ENCODE measurements at regions not wholly inside any gene's neighbourhood (a gene's known extent, or its start where the extent isn't known, plus 50 kb on each side); places are given as distances from the start of the nearest gene placed in this dataset.

DNA sequence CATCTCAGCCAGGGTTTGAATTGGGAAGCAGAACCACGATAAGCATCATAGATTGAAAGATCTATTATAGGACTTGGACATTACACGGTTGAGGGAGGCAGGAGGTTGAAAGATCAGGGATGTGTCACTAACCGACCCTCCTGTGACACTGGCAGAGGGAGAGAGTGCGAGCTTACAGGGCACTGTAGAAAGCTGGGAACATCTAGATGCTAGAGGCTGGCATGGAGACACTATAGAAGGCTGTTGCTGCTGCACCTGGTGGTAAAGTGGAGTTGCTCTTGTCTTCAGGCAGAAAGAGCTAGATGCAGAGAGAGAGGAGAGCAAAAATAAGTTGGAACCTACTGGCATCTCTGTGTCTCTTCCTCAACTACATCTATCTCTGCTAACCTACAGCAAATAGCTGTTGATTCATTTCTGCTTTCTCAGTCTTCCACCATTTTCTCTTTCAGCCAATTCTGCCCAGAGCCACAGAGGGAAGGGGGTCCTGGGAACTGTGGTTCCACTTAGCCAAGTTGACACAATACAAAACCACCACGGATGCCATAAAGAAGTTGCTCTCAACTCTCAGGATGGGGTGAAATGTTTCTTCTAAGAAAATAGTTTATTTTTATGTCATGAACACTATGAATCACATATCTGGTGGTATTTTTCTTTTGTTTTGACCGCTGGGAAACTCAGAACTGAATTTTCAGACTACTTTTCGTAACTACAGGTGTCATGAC lies 155.9 kb downstream of the ZNF281 start:
- FAIRE-seq (no peak), DNase-seq (ENCODE audit: low read depth in 1 of 2, low spot score in 2 of 2) (no peak)
- no peaks in the 10 kb centered on the region for H4K20me1 ChIP-seq (replicated peaks in 1 of 2; ENCODE audit: control insufficient read depth in 1 of 2, insufficient read depth in 2 of 2, low read length in 2 of 2)
- no peak overlapping the region for H2AFZ ChIP-seq (ENCODE audit: low read length)
- H3K27ac ChIP-seq (ENCODE audit: low read depth, low read length), result no peak overlapping the region
- no peak overlapping the region for H2BK5ac ChIP-seq (ENCODE audit: low read depth, low read length)
- no peak overlapping the region for H4K5ac ChIP-seq (ENCODE audit: insufficient read length, low read depth, low read length)
- no peak overlapping the region for H2BK12ac ChIP-seq (ENCODE audit: low read depth, low read length)
- POLR2A ChIA-PET (ENCODE audit: partially characterized antibody), result no interaction called here
- no peaks in the 10 kb centered on the region for H3K9me3 ChIP-seq (ENCODE audit: insufficient read depth in 2 of 2, low read depth in 1 of 2, low read length in 1 of 2)
- H3K9ac ChIP-seq (replicated peaks in 1 of 4; ENCODE audit: extremely low read depth in 1 of 4, low read depth in 3 of 4, low read length in 3 of 4), result no peak overlapping the region
- H3K27me3 ChIP-seq (replicated peaks in 1 of 4; ENCODE audit: control insufficient read depth in 3 of 4, extremely low read depth in 1 of 4, insufficient read depth in 3 of 4, low read length in 3 of 4), result no peaks in the 10 kb centered on the region
- no peak overlapping the region for H3K4me3 ChIP-seq (ENCODE audit: extremely low read depth in 1 of 4, insufficient read depth in 2 of 4, low read depth in 3 of 4, low read length in 4 of 4)
- no peak overlapping the region for H2AK5ac ChIP-seq (ENCODE audit: low read depth, low read length)
- H3K4me1 ChIP-seq (replicated peaks in 1 of 4; ENCODE audit: control insufficient read depth in 3 of 4, insufficient read depth in 4 of 4, low read length in 3 of 4), result peaks cover 0 to 3% (median 0%) of the 10 kb centered on the region in 4 experiments; a peak in 2 of 7 replicates
- H4K91ac ChIP-seq (replicated peaks; ENCODE audit: insufficient read length, low read length), result no peak overlapping the region
- no peak overlapping the region for H3K18ac ChIP-seq (ENCODE audit: extremely low read depth, low read length)
- no peak overlapping the region for H4K8ac ChIP-seq (ENCODE audit: extremely low read depth, insufficient read depth, low read length)
- H3K56ac ChIP-seq (replicated peaks; ENCODE audit: insufficient read length, low read depth, low read length), result no peak overlapping the region
- no peak overlapping the region for H3K14ac ChIP-seq (ENCODE audit: insufficient read length)
- H2BK20ac ChIP-seq (ENCODE audit: low read length), result no peak overlapping the region
- CTCF ChIA-PET (ENCODE audit: partially characterized antibody), result interaction anchor here (0.6 to 3.0 kb wide), 13 partner anchors 9 to 1087 kb away, joined by 3 to 14 read pairs (median 3); no protein-coding TSS in a partner anchor
- no peaks in the 10 kb centered on the region for H3K79me2 ChIP-seq (ENCODE audit: control insufficient read depth in 1 of 2, insufficient read depth in 2 of 2, low read length in 2 of 2)
- no peaks in the 10 kb centered on the region for H3K36me3 ChIP-seq (ENCODE audit: control insufficient read depth in 2 of 4, insufficient read depth in 4 of 4, low read length in 3 of 4)
- H3K4me2 ChIP-seq (ENCODE audit: insufficient read depth in 1 of 2, low read depth in 2 of 2, low read length in 2 of 2), result no peak overlapping the region
- WGBS, 2 experiments (ENCODE audit: extremely low coverage in 1 of 2, insufficient coverage in 1 of 2, insufficient read length in 1 of 2, insufficient replicate concordance in 2 of 2, low coverage in 1 of 2, low lambda C conversion rate in 2 of 2, missing lambda C conversion rate in 1 of 2), result 93% methylated on average over 7 of the region's 7 CpGs; no CpG with 5 or more reads in 1 of the 2 experiments
- TF ChIP-seq RAD21 (IDR thresholded peaks at IDR 0.05 in 1 of 2, conservative IDR thresholded peaks at IDR 0.05 in 1 of 2; ENCODE audit: low read depth in 2 of 2, low read length in 2 of 2), result peak; percentile 14 to 37; a peak in 3 of 4 replicates
- TF ChIP-seq HDAC2 (IDR thresholded peaks at IDR 0.05; ENCODE audit: borderline replicate concordance in 1 of 2, low read depth in 2 of 2, low read length in 2 of 2), result no peak
- TF ChIP-seq JUND (IDR thresholded peaks at IDR 0.05; ENCODE audit: low read length), result no peak
- no peak overlapping the region for H2BK120ac ChIP-seq (replicated peaks; ENCODE audit: low read depth, low read length)
- no peak overlapping the region for H3K4ac ChIP-seq (replicated peaks; ENCODE audit: insufficient read length, low read depth, low read length)
- no peaks in the 10 kb centered on the region for H3K79me1 ChIP-seq (ENCODE audit: low read depth, low read length)
- H3K23me2 ChIP-seq (ENCODE audit: low read depth, low read length), result no peaks in the 10 kb centered on the region
- H3K23ac ChIP-seq (ENCODE audit: insufficient read length), result no peak overlapping the region
- H2BK15ac ChIP-seq (ENCODE audit: low read length), result no peak overlapping the region

Measured in H1 (cell line).